HFFc6 (cell line): ENCODE measurements at regions not wholly inside any gene's neighbourhood (a gene's known extent, or its start where the extent isn't known, plus 50 kb on each side); places are given as distances from the start of the nearest gene placed in this dataset.
A peak's percentile ranks its signal among the peaks of the same experiment; 100 is the strongest.

Source experiments
- DNase-seq: peaks from one replicate; pipeline ENCODE4 v3.0.0-alpha.2; 2018
- H3K27ac Mint-ChIP-seq: 2 replicates; pipeline ENCODE4 v1.8.0; 2020; ENCODE audit warnings: mild to moderate bottlenecking, mixed read lengths
- H3K27me3 Mint-ChIP-seq: 2 replicates; pipeline ENCODE4 v1.8.0; 2021; ENCODE audit warnings: mild to moderate bottlenecking, moderate library complexity, mixed read lengths; ENCODE audit not compliant: insufficient read depth
- H3K36me3 Mint-ChIP-seq: 2 replicates; pipeline ENCODE4 v1.8.0; 2021; ENCODE audit warnings: low read depth, mixed read lengths
- H3K4me1 Mint-ChIP-seq: 2 replicates; pipeline ENCODE4 v1.8.0; 2020; ENCODE audit warnings: low read depth, mixed read lengths
- H3K4me3 Mint-ChIP-seq: 2 replicates; pipeline ENCODE4 v1.8.0; 2020; ENCODE audit warnings: mild to moderate bottlenecking, moderate library complexity, mixed read lengths
- H3K9me3 Mint-ChIP-seq: 2 replicates; pipeline ENCODE4 v1.8.0; 2020; ENCODE audit warnings: mild to moderate bottlenecking, mixed read lengths
- CTCF ChIP-seq: fragments of 200-600 bp; sonication (generic); IDR thresholded peaks from 2 replicates; pipeline ENCODE4 v1.5.0; 2021; ENCODE audit warnings: antibody characterized with exemption, mild to moderate bottlenecking

GRCh38 chr4:26067035-26067434 is 153.0 kb downstream of the SMIM20 start:
- TF ChIP-seq CTCF, result no peak
- DNase-seq, result no peak
- H3K27me3 Mint-ChIP-seq, result peaks cover 19% of the 10 kb centered on the region
- H3K9me3 Mint-ChIP-seq, result no peaks in the 10 kb centered on the region
- no peaks in the 10 kb centered on the region for H3K36me3 Mint-ChIP-seq
- no peak overlapping the region for H3K27ac Mint-ChIP-seq
- H3K4me1 Mint-ChIP-seq, result peaks cover 13% of the 10 kb centered on the region
- no peak overlapping the region for H3K4me3 Mint-ChIP-seq

GRCh38 chr4:26069218-26069617 is 155.2 kb downstream of the SMIM20 start:
- TF ChIP-seq CTCF, result peak; percentile 76
- Mint-ChIP-seq H3K27ac (no peak overlapping the region), H3K36me3 (no peaks in the 10 kb centered on the region), H3K9me3 (no peaks in the 10 kb centered on the region), H3K27me3 (peaks cover 15% of the 10 kb centered on the region), H3K4me3 (no peak overlapping the region), H3K4me1 (peaks cover 10% of the 10 kb centered on the region; the same call in 1 of the 2 replicates)
- DNase-seq, result peak; percentile 11

- Mint-ChIP-seq H3K4me3 (no peak overlapping the region), H3K9me3 (peaks cover 9% of the 10 kb centered on the region), H3K27ac (no peak overlapping the region), H3K4me1 (peaks cover 22% of the 10 kb centered on the region), H3K27me3 (peaks cover 6% of the 10 kb centered on the region), H3K36me3 (peaks cover 9% of the 10 kb centered on the region)
- no peak for DNase-seq
- no peak for TF ChIP-seq CTCF
Measured at GRCh38 chr4:26071688-26072087, 157.7 kb downstream of the SMIM20 start.

- Mint-ChIP-seq H3K4me1 (peaks cover 39% of the 10 kb centered on the region), H3K27me3 (peaks cover 4% of the 10 kb centered on the region), H3K36me3 (peaks cover 22% of the 10 kb centered on the region), H3K4me3 (no peak overlapping the region), H3K9me3 (peaks cover 16% of the 10 kb centered on the region), H3K27ac (no peak overlapping the region)
- no peak for DNase-seq
- TF ChIP-seq CTCF, result no peak
Measured at GRCh38 chr4:26073886-26074560, 160.0 kb downstream of the SMIM20 start.

- no peak for TF ChIP-seq CTCF
- Mint-ChIP-seq H3K4me1 (peaks cover 34% of the 10 kb centered on the region), H3K9me3 (peaks cover 16% of the 10 kb centered on the region), H3K36me3 (peaks cover 22% of the 10 kb centered on the region), H3K27me3 (peaks cover 4% of the 10 kb centered on the region), H3K4me3 (no peak overlapping the region), H3K27ac (no peak overlapping the region)
- DNase-seq, result no peak
Measured at GRCh38 chr4:26074712-26075430, 160.9 kb downstream of the SMIM20 start.
